ENCODE measurements at regions not wholly inside any gene's neighbourhood (a gene's known extent, or its start where the extent isn't known, plus 50 kb on each side); places are given as distances from the start of the nearest gene placed in this dataset.

- POLR2A ChIA-PET, result interaction anchor here (0.6 kb wide), 1 partner anchor 313 kb away, joined by 3 read pairs; no protein-coding TSS in a partner anchor
- Histone ChIP-seq H3K9me2 (ENCODE audit: insufficient read depth, low read length) (no peaks in the 10 kb centered on the region), H4K20me1 (ENCODE audit: insufficient read depth, low read length) (no peaks in the 10 kb centered on the region), H3K4me3 (ENCODE audit: low read depth, low read length, poor library complexity, severe bottlenecking) (no peak overlapping the region), H3K27ac (ENCODE audit: low read depth, low read length, poor library complexity, severe bottlenecking) (no peak overlapping the region), H3K36me3 (ENCODE audit: insufficient read depth, low read length) (no peaks in the 10 kb centered on the region), H3K9me3 (ENCODE audit: low read length) (no peaks in the 10 kb centered on the region), H3K79me2 (ENCODE audit: insufficient read depth, low read depth, low read length) (no peaks in the 10 kb centered on the region), H3K4me1 (ENCODE audit: insufficient read depth, low read length, poor library complexity, severe bottlenecking) (no peaks in the 10 kb centered on the region), H2AFZ (ENCODE audit: low read length) (no peak overlapping the region), H3K4me2 (ENCODE audit: low read length) (no peak overlapping the region)
- CTCF ChIA-PET (ENCODE audit: unreplicated experiment), result no interaction called here
- TF ChIP-seq CTCF (conservative IDR thresholded peaks at IDR 0.05; ENCODE audit: low read length) (no peak), EZH2phosphoT487 (IDR thresholded peaks at IDR 0.05; ENCODE audit: borderline replicate concordance, low read depth, low read length) (no peak)
- intact Hi-C loops (cut with micrococcal nuclease; ENCODE audit: unreplicated experiment), result no loop called here
- no TSS peak for BruUV-seq (replicated peaks)
- DNase-seq (ENCODE audit: low spot score), result no peak
Measured at GRCh38 chr1:80250573-80251168, 1244.1 kb upstream of the ADGRL4 start.

- H3K79me2 ChIP-seq (ENCODE audit: insufficient read depth, low read depth, low read length), result no peaks in the 10 kb centered on the region
Measured at GRCh38 chr1:80249699-80250098, 1243.2 kb upstream of the ADGRL4 start.

More at GRCh38 chr1:80249699-80250098, 1243.2 kb upstream of the ADGRL4 start:
- Histone ChIP-seq H2AFZ (ENCODE audit: low read length) (no peak overlapping the region), H3K4me3 (ENCODE audit: low read depth, low read length, poor library complexity, severe bottlenecking) (no peak overlapping the region), H3K4me1 (ENCODE audit: insufficient read depth, low read length, poor library complexity, severe bottlenecking) (no peaks in the 10 kb centered on the region), H3K9me3 (ENCODE audit: low read length) (no peaks in the 10 kb centered on the region), H4K20me1 (ENCODE audit: insufficient read depth, low read length) (no peaks in the 10 kb centered on the region), H3K36me3 (ENCODE audit: insufficient read depth, low read length) (no peaks in the 10 kb centered on the region), H3K9me2 (ENCODE audit: insufficient read depth, low read length) (no peaks in the 10 kb centered on the region), H3K4me2 (ENCODE audit: low read length) (no peak overlapping the region), H3K27ac (ENCODE audit: low read depth, low read length, poor library complexity, severe bottlenecking) (no peak overlapping the region)
- CTCF ChIA-PET (ENCODE audit: unreplicated experiment), result no interaction called here
- DNase-seq (ENCODE audit: low spot score), result no peak
- TF ChIP-seq CTCF (conservative IDR thresholded peaks at IDR 0.05; ENCODE audit: low read length) (no peak), EZH2phosphoT487 (IDR thresholded peaks at IDR 0.05; ENCODE audit: borderline replicate concordance, low read depth, low read length) (no peak)
- no TSS peak for BruUV-seq (replicated peaks)
- intact Hi-C loops (cut with micrococcal nuclease; ENCODE audit: unreplicated experiment), result no loop called here
- POLR2A ChIA-PET, result interaction anchor here (0.6 kb wide), 1 partner anchor 314 kb away, joined by 3 read pairs; no protein-coding TSS in a partner anchor
